K562 (cell line): ENCODE measurements at regions not wholly inside any gene's neighbourhood (a gene's known extent, or its start where the extent isn't known, plus 50 kb on each side); places are given as distances from the start of the nearest gene placed in this dataset.

ENCODE experiments used
- ATAC-seq: fragments of 200-7000 bp; cut with Tn5 transposase; 3 replicates; pipeline ENCODE4 v1.9.1; 2020; ENCODE audit warnings: moderate library complexity
- BruUV-seq: library from RNA; stranded (reverse); fragments of 400-500 nt; replicated peaks from 2 replicates; lab custom pipeline; 2021; lab: Mats Ljungman, UMichigan
- CTCF ChIA-PET: fragments of 300-600 bp; formaldehyde crosslinking; extraction: SDS; loops from one replicate; lab custom pipeline; 2021; ENCODE audit warnings: low intra/inter-chr PET ratio; lab: Yijun Ruan, JAX
- POLR2A ChIA-PET: fragments of 300-600, 350-650 bp; sonication (Branson Sonifier 250); formaldehyde crosslinking; extraction: SDS; loops from one replicate; lab custom pipeline; 2021; ENCODE audit warnings: antibody characterized with exemption, inconsistent platforms; lab: Yijun Ruan, JAX
- DNase-seq, 4 experiments: peaks; one replicate each; pipeline versions ENCODE4 v3.0.0 to v3.0.0-alpha.2; 2011 to 2018; ENCODE audit warnings: low spot score in 3 of 4, mixed read lengths in 3 of 4; ENCODE audit errors: extremely low read depth in 1 of 4
- FAIRE-seq: peaks from 2 replicates; lab custom pipeline; 2011; peaks lifted over from hg19 to GRCh38; lab: Jason Lieb, UNC
- H2AFZ ChIP-seq: 2 replicates; pipeline ENCODE4 v1.6.0; 2011; ENCODE audit warnings: low read depth, low read length, control low read depth, inconsistent platforms
- H3K27ac ChIP-seq: fragments of 200-600 bp; 3 replicates; pipeline ENCODE4 v1.8.0; 2011; ENCODE audit warnings: low read depth, mild to moderate bottlenecking, control low read depth, inconsistent platforms, low read length, moderate library complexity, mixed read lengths; ENCODE audit errors: extremely low read depth
- H3K27me3 ChIP-seq, 2 experiments: fragments of 300-600 bp in 1 of 2; 2 replicates in 1 of 2; 3 replicates in 1 of 2; pipeline versions ENCODE4 v1.6.0 to v1.8.0; 2011; ENCODE audit warnings: inconsistent platforms in 2 of 2, low read length in 2 of 2, mild to moderate bottlenecking in 1 of 2, mixed read lengths in 1 of 2, moderate library complexity in 1 of 2; ENCODE audit not compliant: control insufficient read depth in 2 of 2, insufficient read depth in 2 of 2
- H3K36me3 ChIP-seq: fragments of 300-600 bp; 3 replicates; pipeline ENCODE4 v1.8.0; 2011; ENCODE audit warnings: mild to moderate bottlenecking, low read length, inconsistent platforms; ENCODE audit not compliant: control insufficient read depth, insufficient read depth
- H3K4me1 ChIP-seq, 2 experiments: fragments of 200-600 bp in 1 of 2; replicated peaks in 1 of 2; 2 replicates in 1 of 2; 3 replicates in 1 of 2; pipeline versions ENCODE4 v1.5.1 to v1.8.0; 2011; ENCODE audit warnings: inconsistent platforms in 2 of 2, low read length in 2 of 2, mild to moderate bottlenecking in 1 of 2, mixed read lengths in 1 of 2, moderate library complexity in 1 of 2; ENCODE audit not compliant: control insufficient read depth in 2 of 2, insufficient read depth in 2 of 2
- H3K4me2 ChIP-seq: 2 replicates; pipeline ENCODE4 v1.6.1; 2011; ENCODE audit warnings: low read length, control low read depth, inconsistent platforms, mixed read lengths; ENCODE audit not compliant: insufficient read depth
- H3K4me3 ChIP-seq: fragments of 200-600 bp; sonication (generic), shearing (Covaris generic); 2 replicates; pipeline ENCODE4 v1.5.1; 2016; ENCODE audit warnings: control low read depth, inconsistent platforms
- H3K79me2 ChIP-seq: fragments of 200-600 bp; 3 replicates; pipeline ENCODE4 v1.8.0; 2011; ENCODE audit warnings: low read length, inconsistent platforms; ENCODE audit not compliant: control insufficient read depth, insufficient read depth
- H3K9ac ChIP-seq, 2 experiments: 2 replicates each; pipeline versions ENCODE4 v1.6.0 to v1.6.1; 2011; ENCODE audit warnings: low read depth in 2 of 2, low read length in 2 of 2, control low read depth in 1 of 2, inconsistent platforms in 1 of 2, mild to moderate bottlenecking in 1 of 2, mixed read lengths in 1 of 2; ENCODE audit not compliant: insufficient read depth in 1 of 2
- H3K9me1 ChIP-seq: one replicate; pipeline ENCODE4 v1.6.0; 2011; ENCODE audit warnings: inconsistent platforms, mild to moderate bottlenecking, low read length, moderate library complexity; ENCODE audit not compliant: control insufficient read depth, insufficient read depth
- H3K9me3 ChIP-seq: replicated peaks from 2 replicates; pipeline ENCODE4 v1.5.1; 2011; ENCODE audit warnings: low read depth, low read length, inconsistent platforms; ENCODE audit not compliant: control insufficient read depth, insufficient read depth
- H4K20me1 ChIP-seq: replicated peaks from 2 replicates; pipeline ENCODE4 v1.6.1; 2011; ENCODE audit warnings: low read length, inconsistent platforms, mixed read lengths; ENCODE audit not compliant: control insufficient read depth, insufficient read depth
- ADNP ChIP-seq: fragments of 200-800 bp; sonication (Bioruptor generic); IDR thresholded peaks from 2 replicates; pipeline ENCODE4 v1.6.1; 2016; ENCODE audit warnings: missing genetic modification characterization, missing compliant biosample characterization
- E2F3 ChIP-seq: fragments of 250-450 bp; sonication (Bioruptor Pico); IDR thresholded peaks from 2 replicates; pipeline ENCODE4 v1.4.0; 2020; ENCODE audit warnings: mild to moderate bottlenecking
- JUNB ChIP-seq: fragments of 450-650 bp; formaldehyde crosslinking; conservative IDR thresholded peaks from 2 replicates; pipeline ENCODE4 v1.4.0; 2020; ENCODE audit warnings: mild to moderate bottlenecking
- KAT8 ChIP-seq: fragments of 450-650 bp; IDR thresholded peaks from 2 replicates; pipeline ENCODE4 v1.6.1; 2016; ENCODE audit warnings: low read depth, mild to moderate bottlenecking
- KLF10 ChIP-seq: fragments of 250-450 bp; sonication (Bioruptor Pico); IDR thresholded peaks from 2 replicates; pipeline ENCODE4 v1.6.1; 2021; ENCODE audit warnings: matching md5 sums
- MBD2 ChIP-seq: sonication (generic); IDR thresholded peaks from 2 replicates; pipeline ENCODE4 v1.6.1; 2016; ENCODE audit warnings: low read depth, borderline replicate concordance
- MCM7 ChIP-seq, 2 experiments: fragments of 450-650 bp; IDR thresholded peaks; 2 replicates each; pipeline ENCODE4 v1.6.1; 2016 to 2018
- NFXL1 ChIP-seq: fragments of 450-650 bp; formaldehyde crosslinking; IDR thresholded peaks from 2 replicates; pipeline ENCODE4 v1.4.0; 2021; ENCODE audit warnings: mild to moderate bottlenecking
- ZNF263 ChIP-seq: sonication (generic); formaldehyde crosslinking; IDR thresholded peaks from 2 replicates; pipeline ENCODE4 v1.8.0; 2022; ENCODE audit warnings: mild to moderate bottlenecking, missing genetic modification reagents, borderline replicate concordance
- WGBS: fragments of 100-300 bp; shearing (Covaris generic); methylation state at CpG from one replicate; pipeline ENCODE4 v1.1.6; 2016; ENCODE audit warnings: low coverage, mixed read lengths; ENCODE audit not compliant: insufficient coverage; ENCODE audit errors: missing lambda C conversion rate; 5-methylcytosine and 5-hydroxymethylcytosine counted together
- in situ Hi-C: fragments of 300-500 bp; cut with MboI; formaldehyde crosslinking; loops from 4 replicates; pipeline ENCODE4 v1.15.0; 2018; ENCODE audit warnings: inconsistent platforms, mixed read lengths
- intact Hi-C: fragments of 100-400 bp; cut with micrococcal nuclease; formaldehyde crosslinking; loops from 2 replicates; pipeline ENCODE4 v1.14.2; 2022
- TF ChIP-seq, protein P1 (sequence below): sonication (generic); formaldehyde crosslinking; IDR thresholded peaks from 2 replicates; pipeline ENCODE4 v1.8.0; 2022; ENCODE audit warnings: mild to moderate bottlenecking, missing genetic modification reagents

DNA sequence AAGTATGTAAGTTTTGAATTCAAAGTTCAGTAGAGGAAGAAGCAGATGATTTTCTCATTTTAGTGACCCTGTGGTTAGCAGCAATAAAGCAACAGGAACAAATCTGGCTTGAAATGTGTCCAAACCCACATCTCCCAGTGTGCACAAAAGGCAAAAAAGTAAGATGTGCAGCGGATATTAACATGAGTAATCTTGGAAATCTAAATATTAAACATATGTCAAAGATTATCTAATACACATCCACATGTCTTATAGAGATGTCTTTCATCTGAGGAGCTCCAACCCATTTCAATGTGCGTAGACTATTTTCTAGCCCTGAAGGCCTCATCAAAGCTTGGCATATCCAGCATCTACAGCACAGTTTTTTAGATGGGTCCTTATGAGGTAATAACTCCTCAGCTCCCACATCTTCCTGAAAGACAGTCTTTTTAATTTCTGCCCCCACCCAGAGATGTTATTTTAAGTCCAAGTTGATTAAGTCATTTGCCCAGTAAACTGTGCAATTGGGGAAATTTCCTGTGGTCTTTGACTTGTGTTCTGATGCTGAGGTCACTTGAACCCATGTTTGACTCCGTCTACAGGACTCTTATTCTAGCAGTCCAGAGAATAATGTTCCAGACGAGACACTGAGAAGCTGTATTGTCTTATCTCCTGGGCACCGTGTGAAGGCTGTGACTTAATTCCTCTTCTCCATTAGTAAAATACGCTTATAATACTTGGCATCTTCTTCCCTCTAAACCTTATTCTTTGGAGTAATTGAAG, 73.7 kb downstream of the LMO4 start:
- H3K9me3 ChIP-seq: no peaks in the 10 kb centered on the region
- peaks cover 0 to 5% of the 10 kb centered on the region in 2 experiments; a peak in 1 of 5 replicates for H3K27me3 ChIP-seq
- H3K4me3 ChIP-seq: no peak overlapping the region
- WGBS: 5% methylated on average over 6 of the region's 6 CpGs
- ChIA-PET CTCF (no interaction called here), POLR2A (no interaction called here)
- no peaks in the 10 kb centered on the region for H3K36me3 ChIP-seq
- in situ Hi-C loops (no loop called here), intact Hi-C loops (no loop called here)
- H3K9ac ChIP-seq: no peak overlapping the region
- no TSS peak for BruUV-seq
- no peaks in the 10 kb centered on the region for H3K79me2 ChIP-seq
- no peak overlapping the region for H3K27ac ChIP-seq
- H2AFZ ChIP-seq: no peak overlapping the region
- H3K9me1 ChIP-seq: no peaks in the 10 kb centered on the region
- no peaks in the 10 kb centered on the region for H3K4me1 ChIP-seq
- FAIRE-seq: no peak
- no peak for DNase-seq
- TF ChIP-seq ADNP: no peak
- no peak for TF ChIP-seq KLF10 (CRISPR knock-in tag)
- no peak for TF ChIP-seq KAT8
- no peak for TF ChIP-seq NFXL1 (CRISPR knock-in tag)
- TF ChIP-seq MCM7 (IDR thresholded peaks at IDR 0.05): no peak
- TF ChIP-seq JUNB: no peak
- no peak for TF ChIP-seq E2F3 (CRISPR knock-in tag)
- TF ChIP-seq, protein P1, sequence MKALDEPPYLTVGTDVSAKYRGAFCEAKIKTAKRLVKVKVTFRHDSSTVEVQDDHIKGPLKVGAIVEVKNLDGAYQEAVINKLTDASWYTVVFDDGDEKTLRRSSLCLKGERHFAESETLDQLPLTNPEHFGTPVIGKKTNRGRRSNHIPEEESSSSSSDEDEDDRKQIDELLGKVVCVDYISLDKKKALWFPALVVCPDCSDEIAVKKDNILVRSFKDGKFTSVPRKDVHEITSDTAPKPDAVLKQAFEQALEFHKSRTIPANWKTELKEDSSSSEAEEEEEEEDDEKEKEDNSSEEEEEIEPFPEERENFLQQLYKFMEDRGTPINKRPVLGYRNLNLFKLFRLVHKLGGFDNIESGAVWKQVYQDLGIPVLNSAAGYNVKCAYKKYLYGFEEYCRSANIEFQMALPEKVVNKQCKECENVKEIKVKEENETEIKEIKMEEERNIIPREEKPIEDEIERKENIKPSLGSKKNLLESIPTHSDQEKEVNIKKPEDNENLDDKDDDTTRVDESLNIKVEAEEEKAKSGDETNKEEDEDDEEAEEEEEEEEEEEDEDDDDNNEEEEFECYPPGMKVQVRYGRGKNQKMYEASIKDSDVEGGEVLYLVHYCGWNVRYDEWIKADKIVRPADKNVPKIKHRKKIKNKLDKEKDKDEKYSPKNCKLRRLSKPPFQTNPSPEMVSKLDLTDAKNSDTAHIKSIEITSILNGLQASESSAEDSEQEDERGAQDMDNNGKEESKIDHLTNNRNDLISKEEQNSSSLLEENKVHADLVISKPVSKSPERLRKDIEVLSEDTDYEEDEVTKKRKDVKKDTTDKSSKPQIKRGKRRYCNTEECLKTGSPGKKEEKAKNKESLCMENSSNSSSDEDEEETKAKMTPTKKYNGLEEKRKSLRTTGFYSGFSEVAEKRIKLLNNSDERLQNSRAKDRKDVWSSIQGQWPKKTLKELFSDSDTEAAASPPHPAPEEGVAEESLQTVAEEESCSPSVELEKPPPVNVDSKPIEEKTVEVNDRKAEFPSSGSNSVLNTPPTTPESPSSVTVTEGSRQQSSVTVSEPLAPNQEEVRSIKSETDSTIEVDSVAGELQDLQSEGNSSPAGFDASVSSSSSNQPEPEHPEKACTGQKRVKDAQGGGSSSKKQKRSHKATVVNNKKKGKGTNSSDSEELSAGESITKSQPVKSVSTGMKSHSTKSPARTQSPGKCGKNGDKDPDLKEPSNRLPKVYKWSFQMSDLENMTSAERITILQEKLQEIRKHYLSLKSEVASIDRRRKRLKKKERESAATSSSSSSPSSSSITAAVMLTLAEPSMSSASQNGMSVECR: no peak
- TF ChIP-seq ZNF263: no peak
- TF ChIP-seq MBD2: no peak
- no peaks in the 10 kb centered on the region for H4K20me1 ChIP-seq
- ATAC-seq: no peak
- H3K4me2 ChIP-seq: no peak overlapping the region
